IMR-90 (cell line): ENCODE measurements at regions not wholly inside any gene's neighbourhood (a gene's known extent, or its start where the extent isn't known, plus 50 kb on each side); places are given as distances from the start of the nearest gene placed in this dataset.

Experiments used
- CEBPB ChIP-seq: IDR thresholded peaks from 2 replicates; pipeline ENCODE4 v1.6.1; 2012; ENCODE audit warnings: low read depth, low read length, improper control_type of control experiment
- CHD1 ChIP-seq: IDR thresholded peaks from 2 replicates; pipeline ENCODE4 v1.6.1; 2012; ENCODE audit warnings: low read depth, low read length, improper control_type of control experiment
- MAZ ChIP-seq: IDR thresholded peaks from 2 replicates; pipeline ENCODE4 v1.6.1; 2012; ENCODE audit warnings: low read depth, mild to moderate bottlenecking, low read length, improper control_type of control experiment, moderate library complexity, borderline replicate concordance
- MXI1 ChIP-seq: IDR thresholded peaks from 2 replicates; pipeline ENCODE4 v1.6.1; 2012; ENCODE audit warnings: low read depth, mild to moderate bottlenecking, low read length, moderate library complexity, borderline replicate concordance
- NFE2L2 ChIP-seq: fragments of 150-350 bp; IDR thresholded peaks from 2 replicates; pipeline ENCODE4 v1.6.1; 2016; ENCODE audit warnings: low read depth, mild to moderate bottlenecking, low read length
- TF ChIP-seq, protein P1 (sequence below): conservative IDR thresholded peaks from 2 replicates; pipeline ENCODE4 v1.5.1; 2012; ENCODE audit warnings: mild to moderate bottlenecking, low read depth, low read length, improper control_type of control experiment

DNA sequence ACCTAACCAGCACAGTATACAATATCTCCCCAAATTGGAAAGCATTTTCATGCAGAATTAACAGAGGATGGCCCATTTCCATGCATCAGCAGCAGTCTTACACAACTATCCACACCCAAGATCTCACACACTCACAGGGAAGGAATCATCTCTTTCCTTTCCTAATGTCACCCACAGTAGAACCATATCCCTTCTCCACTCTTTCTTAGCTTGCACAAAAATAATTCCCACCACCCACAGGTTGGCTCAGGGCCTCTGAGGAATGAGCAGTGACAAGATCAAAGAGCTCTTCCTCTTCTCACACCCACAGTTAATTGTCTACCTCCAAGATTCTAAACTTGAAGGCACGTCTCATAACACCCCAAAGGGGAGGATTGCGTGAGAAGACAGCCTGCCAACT, 217.7 kb upstream of the VEGFC start:
- TF ChIP-seq, protein P1, sequence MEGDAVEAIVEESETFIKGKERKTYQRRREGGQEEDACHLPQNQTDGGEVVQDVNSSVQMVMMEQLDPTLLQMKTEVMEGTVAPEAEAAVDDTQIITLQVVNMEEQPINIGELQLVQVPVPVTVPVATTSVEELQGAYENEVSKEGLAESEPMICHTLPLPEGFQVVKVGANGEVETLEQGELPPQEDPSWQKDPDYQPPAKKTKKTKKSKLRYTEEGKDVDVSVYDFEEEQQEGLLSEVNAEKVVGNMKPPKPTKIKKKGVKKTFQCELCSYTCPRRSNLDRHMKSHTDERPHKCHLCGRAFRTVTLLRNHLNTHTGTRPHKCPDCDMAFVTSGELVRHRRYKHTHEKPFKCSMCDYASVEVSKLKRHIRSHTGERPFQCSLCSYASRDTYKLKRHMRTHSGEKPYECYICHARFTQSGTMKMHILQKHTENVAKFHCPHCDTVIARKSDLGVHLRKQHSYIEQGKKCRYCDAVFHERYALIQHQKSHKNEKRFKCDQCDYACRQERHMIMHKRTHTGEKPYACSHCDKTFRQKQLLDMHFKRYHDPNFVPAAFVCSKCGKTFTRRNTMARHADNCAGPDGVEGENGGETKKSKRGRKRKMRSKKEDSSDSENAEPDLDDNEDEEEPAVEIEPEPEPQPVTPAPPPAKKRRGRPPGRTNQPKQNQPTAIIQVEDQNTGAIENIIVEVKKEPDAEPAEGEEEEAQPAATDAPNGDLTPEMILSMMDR: no peak
- no peak for TF ChIP-seq NFE2L2
- no peak for TF ChIP-seq CEBPB
- TF ChIP-seq MXI1: no peak
- TF ChIP-seq CHD1: no peak
- TF ChIP-seq MAZ: no peak
